SK-N-SH (cell line): ENCODE measurements at regions not wholly inside any gene's neighbourhood (a gene's known extent, or its start where the extent isn't known, plus 50 kb on each side); places are given as distances from the start of the nearest gene placed in this dataset.
A peak's percentile ranks its signal among the peaks of the same experiment; 100 is the strongest.

Experiments
- CTCF ChIA-PET: fragments of 300-600, 350-600 bp; formaldehyde crosslinking; extraction: SDS; loops from one replicate; lab custom pipeline; 2021; lab: Yijun Ruan, JAX
- POLR2A ChIA-PET: fragments of 350-600 bp; sonication (Branson Sonifier 250); formaldehyde crosslinking; extraction: SDS; loops from one replicate; lab custom pipeline; 2020; ENCODE audit warnings: antibody characterized with exemption, inconsistent platforms; lab: Yijun Ruan, JAX
- DNase-seq: peaks from one replicate; pipeline ENCODE4 v3.0.0; 2012
- H2AFZ ChIP-seq: fragments of 200-600 bp; sonication (generic); 2 replicates; pipeline ENCODE4 v1.8.1; 2016; ENCODE audit warnings: antibody characterized with exemption, mild to moderate bottlenecking, low read depth
- H3F3A ChIP-seq: fragments of 200-600 bp; sonication (generic); replicated peaks from 2 replicates; pipeline ENCODE3; 2016; ENCODE audit warnings: antibody characterized with exemption, mild to moderate bottlenecking; ENCODE audit not compliant: insufficient read depth
- H3K27ac ChIP-seq, 2 experiments: fragments of 200-500 bp in 1 of 2; fragments of 200-600 bp in 1 of 2; sonication (Bioruptor generic) in 1 of 2; sonication (generic), shearing (Covaris generic) in 1 of 2; 2 replicates each; pipeline versions ENCODE4 v1.5.1 to v1.6.1; 2014 to 2016; ENCODE audit warnings: low read depth in 2 of 2, inconsistent platforms in 1 of 2, low read length in 1 of 2, mild to moderate bottlenecking in 1 of 2, mixed read lengths in 1 of 2
- H3K27me3 ChIP-seq: fragments of 200-600 bp; sonication (generic), shearing (Covaris generic); 2 replicates; pipeline ENCODE4 v1.6.1; 2016; ENCODE audit warnings: mixed run types; ENCODE audit not compliant: insufficient read depth
- H3K36me3 ChIP-seq, 2 experiments: fragments of 200-500 bp in 1 of 2; fragments of 200-600 bp in 1 of 2; sonication (Bioruptor generic) in 1 of 2; sonication (generic) in 1 of 2; replicated peaks in 1 of 2; 2 replicates each; pipeline versions ENCODE3 to v1.5.1; 2014 to 2016; ENCODE audit warnings: low read length in 1 of 2, mild to moderate bottlenecking in 1 of 2; ENCODE audit not compliant: insufficient read depth in 2 of 2, control insufficient read depth in 1 of 2
- H3K4me1 ChIP-seq, 2 experiments: fragments of 200-500 bp in 1 of 2; fragments of 200-600 bp in 1 of 2; sonication (Bioruptor generic) in 1 of 2; sonication (generic), shearing (Covaris generic) in 1 of 2; 2 replicates each; pipeline versions ENCODE4 v1.5.1 to v1.6.1; 2014 to 2016; ENCODE audit warnings: low read depth in 1 of 2, low read length in 1 of 2, mixed run types in 1 of 2; ENCODE audit not compliant: insufficient read depth in 2 of 2, control insufficient read depth in 1 of 2
- H3K4me2 ChIP-seq: fragments of 200-600 bp; sonication (generic), shearing (Covaris generic); 2 replicates; pipeline ENCODE4 v1.6.1; 2017; ENCODE audit warnings: mixed run types
- H3K4me3 ChIP-seq, 2 experiments: fragments of 200-500 bp in 1 of 2; fragments of 200-600 bp in 1 of 2; sonication (Bioruptor generic) in 1 of 2; sonication (generic), shearing (Covaris generic) in 1 of 2; 2 replicates each; pipeline versions ENCODE4 v1.5.1 to v1.8.1; 2014 to 2016; ENCODE audit warnings: low read depth in 2 of 2, inconsistent platforms in 1 of 2, low read length in 1 of 2, mild to moderate bottlenecking in 1 of 2, mixed read lengths in 1 of 2, moderate library complexity in 1 of 2
- H3K79me2 ChIP-seq: fragments of 200-600 bp; sonication (generic); 2 replicates; pipeline ENCODE4 v1.8.1; 2017; ENCODE audit warnings: mild to moderate bottlenecking; ENCODE audit not compliant: insufficient read depth
- H3K9ac ChIP-seq: fragments of 200-600 bp; sonication (generic); 2 replicates; pipeline ENCODE4 v1.6.1; 2017; ENCODE audit warnings: mixed run types
- H3K9me2 ChIP-seq: fragments of 200-600 bp; sonication (generic); 2 replicates; pipeline ENCODE4 v1.6.1; 2017; ENCODE audit warnings: mixed run types
- H3K9me3 ChIP-seq: fragments of 200-600 bp; sonication (generic); 2 replicates; pipeline ENCODE4 v1.6.1; 2017; ENCODE audit warnings: mixed run types, mild to moderate bottlenecking, moderate library complexity
- H4K20me1 ChIP-seq: fragments of 200-600 bp; sonication (generic); 2 replicates; pipeline ENCODE4 v1.6.1; 2017; ENCODE audit warnings: mild to moderate bottlenecking, mixed run types; ENCODE audit not compliant: insufficient read depth
- EZH2phosphoT487 ChIP-seq: fragments of 200-600 bp; sonication (generic); IDR thresholded peaks from 2 replicates; pipeline ENCODE4 v1.6.1; 2017; ENCODE audit warnings: low read depth, mixed run types, mild to moderate bottlenecking, antibody characterized with exemption, moderate library complexity, borderline replicate concordance
- FOSL2 ChIP-seq: IDR thresholded peaks from 2 replicates; pipeline ENCODE4 v1.4.0; 2012; ENCODE audit warnings: low read depth, mild to moderate bottlenecking, moderate library complexity, borderline replicate concordance
- FOXM1 ChIP-seq: IDR thresholded peaks from 2 replicates; pipeline ENCODE4 v1.4.0; 2012; ENCODE audit warnings: low read depth, mild to moderate bottlenecking
- GABPA ChIP-seq: IDR thresholded peaks from 2 replicates; pipeline ENCODE4 v1.4.0; 2012; ENCODE audit warnings: low read depth, mild to moderate bottlenecking
- GATA2 ChIP-seq: sonication (generic); formaldehyde crosslinking; IDR thresholded peaks from 2 replicates; pipeline ENCODE4 v1.5.0; 2020; ENCODE audit warnings: mild to moderate bottlenecking, missing genetic modification reagents
- JUND ChIP-seq: IDR thresholded peaks from 2 replicates; pipeline ENCODE4 v1.4.0; 2012
- MAX ChIP-seq: IDR thresholded peaks from 2 replicates; pipeline ENCODE4 v1.4.0; 2012; ENCODE audit warnings: low read depth
- MXI1 ChIP-seq: IDR thresholded peaks from 2 replicates; pipeline ENCODE4 v1.6.1; 2012; ENCODE audit warnings: mild to moderate bottlenecking, low read depth, low read length, improper control_type of control experiment
- NFIC ChIP-seq: IDR thresholded peaks from 2 replicates; pipeline ENCODE4 v1.4.0; 2012; ENCODE audit warnings: borderline replicate concordance
- NRF1 ChIP-seq: IDR thresholded peaks from 2 replicates; pipeline ENCODE4 v1.6.1; 2012; ENCODE audit warnings: low read depth, mild to moderate bottlenecking, low read length
- PBX3 ChIP-seq: IDR thresholded peaks from 2 replicates; pipeline ENCODE4; 2012
- POLR2AphosphoS5 ChIP-seq: IDR thresholded peaks from 2 replicates; pipeline ENCODE4 v1.6.1; 2012; ENCODE audit warnings: low read depth, low read length
- RAD21 ChIP-seq: IDR thresholded peaks from 2 replicates; pipeline ENCODE4 v1.6.1; 2012; ENCODE audit warnings: mild to moderate bottlenecking, low read length
- RFX5 ChIP-seq: IDR thresholded peaks from 2 replicates; pipeline ENCODE4 v1.6.1; 2012; ENCODE audit warnings: mild to moderate bottlenecking, improper control_type of control experiment, low read length
- SIN3A ChIP-seq: IDR thresholded peaks from 2 replicates; pipeline ENCODE4 v1.6.1; 2012; ENCODE audit warnings: low read depth, mild to moderate bottlenecking, low read length, moderate library complexity, borderline replicate concordance
- SMC3 ChIP-seq: IDR thresholded peaks from 2 replicates; pipeline ENCODE4 v1.6.1; 2012; ENCODE audit warnings: low read depth, low read length, improper control_type of control experiment
- TCF12 ChIP-seq: IDR thresholded peaks from 2 replicates; pipeline ENCODE4 v1.4.0; 2012
- USF2 ChIP-seq: fragments of 150-350 bp; IDR thresholded peaks from 2 replicates; pipeline ENCODE4 v1.6.1; 2017; ENCODE audit warnings: antibody characterized with exemption, low read length, low read depth, borderline replicate concordance
- YY1 ChIP-seq: IDR thresholded peaks from 2 replicates; pipeline ENCODE4 v1.4.0; 2012; ENCODE audit warnings: low read depth, mild to moderate bottlenecking
- WGBS: methylation state at CpG from one replicate; pipeline ENCODE4 v1.1.6; 2017; ENCODE audit warnings: low lambda C conversion rate; 5-methylcytosine and 5-hydroxymethylcytosine counted together
- TF ChIP-seq, protein P1 (sequence below): IDR thresholded peaks from 2 replicates; pipeline ENCODE4 v1.4.0; 2012; ENCODE audit warnings: low read depth, borderline replicate concordance
- TF ChIP-seq, protein P2 (sequence below): fragments of 200-600 bp; sonication (generic); IDR thresholded peaks from 2 replicates; pipeline ENCODE4 v1.6.1; 2017; ENCODE audit warnings: antibody characterized with exemption, mild to moderate bottlenecking, moderate library complexity
- TF ChIP-seq, protein P3 (sequence below): fragments of 150-350 bp; IDR thresholded peaks from 2 replicates; pipeline ENCODE4 v1.6.1; 2016; ENCODE audit warnings: mild to moderate bottlenecking, low read depth, low read length

GRCh38 chr2:182622231-182622630 lies 93.8 kb upstream of the DNAJC10 start:
- no peaks in the 10 kb centered on the region for H3F3A ChIP-seq
- no peaks in the 10 kb centered on the region for H3K27me3 ChIP-seq
- ChIA-PET POLR2A (no interaction called here), CTCF (no interaction called here)
- H3K4me1 ChIP-seq = peaks cover 0 to 8% of the 10 kb centered on the region in 2 experiments; a peak in 3 of 4 replicates
- H3K9me3 ChIP-seq = no peaks in the 10 kb centered on the region
- no peak overlapping the region for H2AFZ ChIP-seq
- no peaks in the 10 kb centered on the region for H4K20me1 ChIP-seq
- H3K4me3 ChIP-seq = no peak overlapping the region
- H3K9me2 ChIP-seq = no peaks in the 10 kb centered on the region
- H3K4me2 ChIP-seq = no peak overlapping the region
- no peaks in the 10 kb centered on the region for H3K36me3 ChIP-seq
- no peak overlapping the region for H3K9ac ChIP-seq
- no peak for DNase-seq
- H3K27ac ChIP-seq = peak overlapping the region in 1 of 2 experiments; percentile 68; a peak in 2 of 4 replicates
- H3K79me2 ChIP-seq = no peaks in the 10 kb centered on the region
- 62% methylated on average over 2 of the region's 2 CpGs for WGBS
- no peak for TF ChIP-seq POLR2AphosphoS5
- no peak for TF ChIP-seq SMC3
- no peak for TF ChIP-seq RAD21
- no peak for TF ChIP-seq YY1
- no peak for TF ChIP-seq SIN3A
- TF ChIP-seq, protein P1, sequence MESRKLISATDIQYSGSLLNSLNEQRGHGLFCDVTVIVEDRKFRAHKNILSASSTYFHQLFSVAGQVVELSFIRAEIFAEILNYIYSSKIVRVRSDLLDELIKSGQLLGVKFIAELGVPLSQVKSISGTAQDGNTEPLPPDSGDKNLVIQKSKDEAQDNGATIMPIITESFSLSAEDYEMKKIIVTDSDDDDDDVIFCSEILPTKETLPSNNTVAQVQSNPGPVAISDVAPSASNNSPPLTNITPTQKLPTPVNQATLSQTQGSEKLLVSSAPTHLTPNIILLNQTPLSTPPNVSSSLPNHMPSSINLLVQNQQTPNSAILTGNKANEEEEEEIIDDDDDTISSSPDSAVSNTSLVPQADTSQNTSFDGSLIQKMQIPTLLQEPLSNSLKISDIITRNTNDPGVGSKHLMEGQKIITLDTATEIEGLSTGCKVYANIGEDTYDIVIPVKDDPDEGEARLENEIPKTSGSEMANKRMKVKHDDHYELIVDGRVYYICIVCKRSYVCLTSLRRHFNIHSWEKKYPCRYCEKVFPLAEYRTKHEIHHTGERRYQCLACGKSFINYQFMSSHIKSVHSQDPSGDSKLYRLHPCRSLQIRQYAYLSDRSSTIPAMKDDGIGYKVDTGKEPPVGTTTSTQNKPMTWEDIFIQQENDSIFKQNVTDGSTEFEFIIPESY = no peak
- no peak for TF ChIP-seq EZH2phosphoT487

DNA sequence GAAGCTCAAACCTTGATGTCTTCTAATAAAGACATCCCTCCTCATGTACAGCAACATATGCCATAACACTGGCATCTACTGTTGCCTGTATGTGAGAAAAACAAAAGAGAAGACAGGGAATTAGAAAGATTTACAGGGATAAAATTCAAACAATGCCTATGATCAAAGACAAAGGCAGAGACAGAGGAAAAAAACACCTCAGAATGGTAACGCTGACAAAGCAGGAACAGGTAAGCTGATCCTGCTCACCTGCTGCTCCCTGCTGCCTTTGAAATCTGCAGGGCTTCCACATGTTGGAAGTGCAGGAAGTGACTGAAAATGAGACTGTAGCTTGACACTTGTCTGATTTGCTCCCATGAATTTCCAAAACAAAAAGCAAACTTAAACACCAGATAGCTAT lies 90.2 kb upstream of the DNAJC10 start:
- Histone ChIP-seq H3K79me2 (no peaks in the 10 kb centered on the region), H3K9ac (no peak overlapping the region), H3K27me3 (no peaks in the 10 kb centered on the region), H3K9me3 (no peaks in the 10 kb centered on the region), H3K9me2 (no peaks in the 10 kb centered on the region), H3K4me3 (no peak overlapping the region), H4K20me1 (no peaks in the 10 kb centered on the region), H2AFZ (no peak overlapping the region), H3K27ac (no peak overlapping the region; a peak in 1 of 4 replicates), H3F3A (no peaks in the 10 kb centered on the region), H3K4me2 (no peak overlapping the region), H3K36me3 (no peaks in the 10 kb centered on the region), H3K4me1 (peaks cover 0 to 4% of the 10 kb centered on the region in 2 experiments; a peak in 2 of 4 replicates)
- TF ChIP-seq, protein P2, sequence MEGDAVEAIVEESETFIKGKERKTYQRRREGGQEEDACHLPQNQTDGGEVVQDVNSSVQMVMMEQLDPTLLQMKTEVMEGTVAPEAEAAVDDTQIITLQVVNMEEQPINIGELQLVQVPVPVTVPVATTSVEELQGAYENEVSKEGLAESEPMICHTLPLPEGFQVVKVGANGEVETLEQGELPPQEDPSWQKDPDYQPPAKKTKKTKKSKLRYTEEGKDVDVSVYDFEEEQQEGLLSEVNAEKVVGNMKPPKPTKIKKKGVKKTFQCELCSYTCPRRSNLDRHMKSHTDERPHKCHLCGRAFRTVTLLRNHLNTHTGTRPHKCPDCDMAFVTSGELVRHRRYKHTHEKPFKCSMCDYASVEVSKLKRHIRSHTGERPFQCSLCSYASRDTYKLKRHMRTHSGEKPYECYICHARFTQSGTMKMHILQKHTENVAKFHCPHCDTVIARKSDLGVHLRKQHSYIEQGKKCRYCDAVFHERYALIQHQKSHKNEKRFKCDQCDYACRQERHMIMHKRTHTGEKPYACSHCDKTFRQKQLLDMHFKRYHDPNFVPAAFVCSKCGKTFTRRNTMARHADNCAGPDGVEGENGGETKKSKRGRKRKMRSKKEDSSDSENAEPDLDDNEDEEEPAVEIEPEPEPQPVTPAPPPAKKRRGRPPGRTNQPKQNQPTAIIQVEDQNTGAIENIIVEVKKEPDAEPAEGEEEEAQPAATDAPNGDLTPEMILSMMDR = no peak
- TF ChIP-seq POLR2AphosphoS5 (no peak), TCF12 (no peak), GABPA (no peak), NFIC (no peak), MAX (no peak), NRF1 (no peak), FOSL2 (no peak), SMC3 (no peak), MXI1 (no peak), USF2 (no peak), SIN3A (no peak), RFX5 (no peak), FOXM1 (no peak), JUND (no peak), GATA2 (CRISPR knock-in tag) (no peak), PBX3 (no peak), EZH2phosphoT487 (no peak), YY1 (no peak)
- TF ChIP-seq, protein P3, sequence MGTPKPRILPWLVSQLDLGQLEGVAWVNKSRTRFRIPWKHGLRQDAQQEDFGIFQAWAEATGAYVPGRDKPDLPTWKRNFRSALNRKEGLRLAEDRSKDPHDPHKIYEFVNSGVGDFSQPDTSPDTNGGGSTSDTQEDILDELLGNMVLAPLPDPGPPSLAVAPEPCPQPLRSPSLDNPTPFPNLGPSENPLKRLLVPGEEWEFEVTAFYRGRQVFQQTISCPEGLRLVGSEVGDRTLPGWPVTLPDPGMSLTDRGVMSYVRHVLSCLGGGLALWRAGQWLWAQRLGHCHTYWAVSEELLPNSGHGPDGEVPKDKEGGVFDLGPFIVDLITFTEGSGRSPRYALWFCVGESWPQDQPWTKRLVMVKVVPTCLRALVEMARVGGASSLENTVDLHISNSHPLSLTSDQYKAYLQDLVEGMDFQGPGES = no peak
- POLR2A ChIA-PET = no interaction called here
- CTCF ChIA-PET = interaction anchor here (0.8 to 1.1 kb wide), 2 partner anchors 11 to 23 kb away, joined by 3 to 4 read pairs; no protein-coding TSS in a partner anchor
- DNase-seq = no peak
- 100% methylated on average over 1 of the region's 1 CpG for WGBS
